ENCODE measurements at regions not wholly inside any gene's neighbourhood (a gene's known extent, or its start where the extent isn't known, plus 50 kb on each side); places are given as distances from the start of the nearest gene placed in this dataset.

DNA sequence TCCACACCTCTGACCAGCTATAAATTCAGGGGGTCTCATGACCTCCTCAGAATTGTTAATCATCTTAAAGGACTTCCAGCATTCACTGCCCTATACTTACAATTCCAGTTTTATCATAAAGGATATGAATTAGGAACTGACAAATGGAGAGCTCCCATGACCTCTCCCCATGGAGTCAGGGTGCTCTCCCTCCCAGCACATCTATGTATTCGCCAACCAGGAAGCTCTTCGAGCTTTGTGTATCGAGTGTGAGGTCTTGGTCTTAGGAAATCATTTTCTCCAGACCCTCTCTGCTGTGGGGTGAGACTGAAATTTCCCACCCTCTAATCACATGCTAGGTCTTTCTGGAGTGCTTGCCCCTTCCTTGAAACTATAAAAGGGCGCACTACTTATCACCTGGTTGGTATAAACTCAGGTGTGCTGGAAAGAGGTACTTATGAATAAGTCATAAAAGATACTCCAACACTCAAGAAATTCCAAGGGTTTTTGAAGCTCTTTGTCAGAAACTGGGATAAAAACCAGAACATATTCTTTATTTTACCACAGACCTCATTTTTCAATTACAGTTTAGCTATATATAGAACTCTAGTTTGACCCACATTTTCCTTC lies 238.4 kb upstream of the OPRM1 start:
- DNase-seq (ENCODE audit: low read depth in 4 of 4, low spot score in 2 of 4): no peak

DNA sequence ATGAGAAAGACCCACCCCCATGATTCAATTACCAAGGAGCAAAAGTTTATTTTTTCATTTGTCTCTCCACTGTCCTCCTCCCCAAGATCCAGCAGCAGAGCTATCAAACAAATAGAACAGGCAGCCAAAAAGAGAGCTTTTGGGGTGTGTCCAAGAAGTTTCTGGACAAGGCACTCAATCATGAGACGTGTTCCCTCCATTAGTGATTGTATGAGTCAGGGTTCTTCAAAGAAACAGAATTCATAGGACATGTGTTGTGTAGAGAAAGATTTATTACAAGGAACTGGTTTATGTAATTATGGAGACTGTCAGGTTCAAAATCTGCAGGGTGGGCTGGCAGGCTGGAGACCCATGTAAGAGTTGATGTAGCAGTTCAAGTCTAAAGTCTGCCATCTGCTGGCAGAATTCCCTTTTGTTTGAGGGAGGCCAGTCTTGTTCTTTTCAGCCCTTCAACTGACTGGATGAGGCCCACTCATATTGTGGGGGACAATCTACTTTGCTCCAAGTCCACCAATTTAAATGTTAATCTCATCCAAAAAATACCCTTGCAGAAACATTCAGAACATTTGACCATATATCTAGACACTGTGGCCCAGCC lies 248.1 kb upstream of the OPRM1 start:
- no peak for DNase-seq (ENCODE audit: low read depth in 4 of 4, low spot score in 2 of 4)

DNA sequence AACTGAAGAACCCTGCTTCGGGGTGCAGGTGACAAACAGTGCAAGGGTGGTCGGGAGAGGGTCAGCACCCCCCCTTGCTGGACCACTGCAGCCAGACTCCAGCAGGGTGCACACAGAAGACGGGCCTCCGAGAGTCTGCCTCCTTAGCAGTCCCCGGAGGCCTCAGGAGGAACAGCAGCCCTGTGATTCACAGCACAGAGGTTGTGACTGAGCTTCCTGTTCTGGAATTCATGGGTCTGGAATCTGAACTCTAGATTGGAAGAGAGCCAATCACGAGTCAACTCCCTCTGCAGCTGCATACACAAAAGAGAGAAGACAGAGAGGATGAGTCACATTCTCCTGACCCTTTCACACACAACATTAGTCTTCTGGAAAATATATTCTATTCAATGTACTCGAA lies 249.0 kb upstream of the OPRM1 start:
- DNase-seq (ENCODE audit: low read depth in 4 of 4, low spot score in 2 of 4): no peak

DNA sequence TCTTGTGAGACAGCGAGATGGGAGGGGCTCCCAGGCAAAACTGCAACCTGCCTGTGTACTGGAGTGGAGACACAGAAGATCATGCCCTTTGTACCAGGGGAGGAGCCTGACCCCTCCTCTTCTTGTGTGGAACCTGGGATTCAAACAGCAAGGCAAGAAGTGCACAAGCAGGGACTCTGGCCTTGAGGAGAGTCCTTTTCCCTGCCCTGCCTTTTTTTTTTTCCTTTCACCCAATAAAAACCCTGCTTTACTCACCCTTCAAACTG lies 251.8 kb upstream of the OPRM1 start:
- DNase-seq (ENCODE audit: low read depth in 4 of 4, low spot score in 2 of 4): no peak

DNA sequence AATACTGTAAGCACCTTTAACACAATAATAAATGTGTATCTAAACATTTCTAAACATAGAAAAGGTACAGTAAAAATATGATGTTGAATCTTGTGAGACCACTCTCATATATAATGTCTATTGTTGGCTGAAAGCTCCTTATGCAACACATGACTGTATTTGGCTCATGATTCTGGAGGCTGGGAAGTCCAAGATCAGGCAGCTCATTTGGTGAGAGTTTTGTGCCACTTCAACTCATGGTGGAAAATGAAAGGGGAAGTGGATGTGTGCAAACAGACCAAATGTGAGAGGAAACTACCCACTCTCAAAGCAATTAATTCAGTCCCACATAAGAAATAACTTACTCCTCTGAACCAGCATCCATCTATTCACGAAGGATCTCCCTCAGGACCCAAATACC lies 257.7 kb upstream of the OPRM1 start:
- DNase-seq (ENCODE audit: low read depth in 4 of 4, low spot score in 2 of 4): no peak

DNA sequence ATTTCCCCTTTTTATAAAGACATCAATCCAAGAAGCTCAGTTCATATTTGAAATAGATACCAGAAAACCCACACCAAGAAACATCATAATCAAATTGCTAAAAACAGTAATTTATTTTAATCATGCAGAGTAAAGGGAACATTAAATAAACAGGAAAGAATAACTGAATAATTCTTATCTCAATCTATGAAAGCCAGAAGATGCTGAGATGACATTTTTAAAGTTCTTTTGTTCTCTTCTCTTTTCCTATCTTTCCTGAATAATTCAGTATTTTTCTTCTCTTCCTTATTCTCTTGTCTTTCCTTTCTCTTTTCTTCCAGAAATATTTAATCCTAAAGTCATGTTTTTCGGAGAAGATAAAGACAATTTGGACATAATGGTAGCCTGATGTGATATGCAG lies 259.0 kb upstream of the OPRM1 start:
- DNase-seq (ENCODE audit: low read depth in 4 of 4, low spot score in 2 of 4): no peak

DNA sequence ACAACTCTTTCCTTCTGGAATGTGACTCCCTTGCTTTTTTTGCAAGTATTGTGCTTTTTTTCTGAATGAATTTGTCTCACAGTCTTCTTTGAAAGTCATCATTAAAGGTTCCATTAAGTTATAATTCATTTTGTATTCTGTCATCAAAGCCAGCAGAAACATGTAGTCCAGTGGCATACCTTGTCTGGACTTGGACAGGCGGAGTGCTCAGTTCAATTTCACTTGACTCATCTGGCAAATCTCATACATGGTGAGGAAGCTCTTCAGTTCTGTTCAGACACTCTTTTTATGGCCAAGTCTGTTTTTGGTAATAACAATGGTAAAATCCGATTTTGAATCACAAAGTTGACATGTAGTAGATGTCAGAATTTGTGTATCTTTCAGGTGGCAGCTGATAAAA lies 260.8 kb upstream of the OPRM1 start:
- no peak for DNase-seq (ENCODE audit: low read depth in 4 of 4, low spot score in 2 of 4)

DNA sequence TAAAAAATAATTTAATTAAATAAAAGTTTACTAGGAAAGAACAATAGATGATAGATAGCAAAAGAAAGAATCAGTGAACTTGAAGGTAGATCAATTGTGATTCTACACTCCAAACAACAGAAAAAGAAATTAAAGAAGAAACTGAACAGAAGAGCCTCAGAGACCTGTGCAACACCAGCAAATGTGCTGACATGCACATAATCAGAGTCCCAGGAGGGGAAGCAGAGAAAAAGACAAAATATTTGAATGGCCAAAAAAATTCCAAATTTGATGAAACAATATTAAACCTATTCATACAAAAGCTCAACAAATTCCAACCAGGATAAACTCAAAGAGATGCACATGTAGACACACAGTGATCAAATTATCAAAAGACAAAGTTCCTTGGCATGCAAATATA lies 267.5 kb upstream of the OPRM1 start:
- DNase-seq (ENCODE audit: low read depth in 4 of 4, low spot score in 2 of 4): no peak

DNA sequence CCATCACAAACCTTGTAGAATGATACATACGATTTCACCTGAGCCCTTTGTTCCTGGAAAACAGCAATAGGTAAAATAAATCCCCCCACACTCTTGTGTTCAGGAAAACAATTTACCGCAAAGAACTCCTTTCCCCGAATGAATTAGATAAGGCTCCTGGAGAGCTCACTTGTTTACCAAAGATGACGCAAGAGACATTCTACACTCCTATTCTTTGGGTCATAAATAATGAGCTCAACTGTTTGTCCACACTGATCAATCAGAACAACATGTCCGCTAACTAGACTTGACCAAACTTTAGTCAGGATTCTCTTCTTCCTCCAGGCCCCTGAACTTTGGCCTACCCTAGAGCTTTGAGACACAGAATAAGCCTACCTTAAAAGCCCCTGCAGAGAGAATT lies 271.9 kb upstream of the OPRM1 start:
- no peak for DNase-seq (ENCODE audit: low read depth in 4 of 4, low spot score in 2 of 4)

DNA sequence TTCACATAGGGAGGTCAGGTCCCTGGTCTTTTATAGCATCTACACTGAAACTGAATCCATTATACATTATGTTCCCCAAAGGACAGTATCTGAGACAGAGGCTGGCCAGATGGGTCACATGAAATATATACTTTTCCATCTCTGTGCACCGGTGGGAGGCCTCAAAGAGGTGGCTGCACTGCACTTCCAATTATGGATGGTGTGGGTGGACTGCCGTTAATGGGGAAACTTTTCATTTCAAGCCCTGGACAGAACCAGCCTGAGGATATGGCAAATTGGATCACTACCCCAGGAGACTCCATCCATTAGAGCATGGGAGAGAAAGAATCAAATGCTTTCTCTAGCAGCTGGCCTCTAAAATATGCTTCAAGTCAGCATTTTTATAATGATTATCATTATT lies 280.5 kb upstream of the OPRM1 start:
- DNase-seq (ENCODE audit: low read depth in 4 of 4, low spot score in 2 of 4): no peak

DNA sequence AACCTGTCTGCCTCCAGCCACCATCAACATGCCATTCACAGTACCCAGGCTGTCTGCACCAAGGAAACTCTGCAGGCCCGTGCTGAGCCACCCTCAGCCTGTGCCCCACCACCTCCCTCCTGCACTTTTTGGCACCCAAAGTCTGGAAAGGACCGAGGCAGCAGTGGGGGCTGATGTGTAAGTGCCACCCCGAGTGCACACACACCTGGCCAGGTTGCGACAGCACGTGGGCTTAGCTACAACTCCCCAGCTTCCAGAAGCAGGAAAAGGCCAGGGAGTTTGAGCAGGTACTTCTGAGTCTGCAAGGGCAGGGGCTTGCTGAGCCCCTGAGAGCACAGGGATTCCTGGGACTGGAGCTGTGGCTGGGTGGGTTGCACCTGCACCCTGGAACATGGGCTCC lies 303.3 kb upstream of the OPRM1 start:
- DNase-seq (ENCODE audit: low read depth in 4 of 4, low spot score in 2 of 4): no peak

DNA sequence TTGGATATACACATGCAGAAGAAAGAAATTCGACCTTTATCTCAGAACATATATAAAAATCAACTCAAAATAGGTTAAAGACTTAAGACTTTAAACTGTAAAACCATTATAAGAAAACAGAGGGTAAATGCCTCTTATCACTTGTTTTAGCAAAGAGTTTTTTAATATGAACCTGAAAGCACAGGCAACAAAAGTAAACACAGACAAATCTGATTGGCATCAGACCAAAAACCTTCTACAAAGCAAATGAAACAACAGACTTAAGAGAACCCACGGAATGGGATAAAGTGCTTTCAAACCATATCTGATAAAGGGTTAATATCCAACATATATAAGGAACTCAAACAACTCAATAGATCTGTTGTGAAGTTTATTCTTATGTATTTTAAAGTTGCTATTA lies 309.9 kb upstream of the OPRM1 start:
- DNase-seq (ENCODE audit: low read depth in 4 of 4, low spot score in 2 of 4): no peak

DNA sequence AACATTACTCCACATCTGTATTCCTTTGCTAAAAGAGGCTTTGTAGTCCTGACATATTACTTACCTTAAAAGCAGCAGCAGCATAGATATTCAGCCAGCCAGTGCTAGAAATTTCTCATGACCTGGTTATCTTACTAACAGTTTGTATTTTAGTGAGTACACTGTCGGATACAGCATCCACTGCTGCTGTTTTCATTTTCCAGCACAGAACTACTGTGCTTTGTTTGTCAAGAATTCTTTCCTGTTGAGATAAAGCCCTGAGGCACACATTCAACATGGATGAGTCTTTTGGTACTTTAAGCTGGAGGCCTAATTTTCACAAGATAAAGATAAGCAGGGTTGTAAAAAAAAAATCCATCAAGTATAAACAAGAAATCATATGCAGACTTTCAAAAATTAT lies 311.2 kb upstream of the OPRM1 start:
- DNase-seq (ENCODE audit: low read depth in 4 of 4, low spot score in 2 of 4): no peak

DNA sequence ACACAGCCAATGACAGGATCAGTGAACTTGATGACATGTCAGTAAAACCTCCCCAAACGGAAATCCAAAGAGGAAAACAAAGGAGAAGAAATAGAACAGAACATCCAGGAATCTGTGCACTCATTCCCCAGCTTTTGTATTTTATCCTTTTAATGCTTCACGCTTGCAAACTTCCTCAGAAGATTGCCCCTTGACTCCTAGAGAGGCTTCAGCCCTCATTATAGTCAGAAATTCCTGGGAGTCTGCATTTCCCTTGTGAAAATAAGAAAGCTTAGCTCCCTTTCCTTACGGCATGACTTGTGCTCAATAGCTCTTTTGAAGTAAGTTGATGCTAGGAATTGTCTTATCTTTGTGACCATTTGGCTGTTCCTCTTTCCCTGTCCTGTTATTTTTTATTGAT lies 313.6 kb upstream of the OPRM1 start:
- DNase-seq (ENCODE audit: low read depth in 4 of 4, low spot score in 2 of 4): no peak

DNA sequence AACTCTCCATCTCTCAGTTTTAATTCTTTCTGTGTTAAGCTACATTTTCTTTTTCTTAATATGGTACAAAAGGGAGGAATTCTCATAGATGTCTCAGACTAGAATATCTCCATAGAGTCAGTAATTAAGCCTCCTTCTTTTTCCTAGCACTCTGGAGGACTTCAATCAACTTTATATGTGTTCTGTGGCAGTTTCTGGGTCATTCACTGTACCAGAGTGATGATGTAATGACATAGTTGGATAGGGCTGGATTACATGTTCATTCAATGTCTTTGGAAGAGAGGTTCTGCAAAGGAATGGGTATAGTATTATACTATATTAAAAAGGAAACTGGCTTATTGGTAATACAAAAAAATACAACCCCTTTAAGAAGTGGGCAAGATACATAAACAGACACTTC lies 318.3 kb upstream of the OPRM1 start:
- no peak for DNase-seq (ENCODE audit: low read depth in 4 of 4, low spot score in 2 of 4)

DNA sequence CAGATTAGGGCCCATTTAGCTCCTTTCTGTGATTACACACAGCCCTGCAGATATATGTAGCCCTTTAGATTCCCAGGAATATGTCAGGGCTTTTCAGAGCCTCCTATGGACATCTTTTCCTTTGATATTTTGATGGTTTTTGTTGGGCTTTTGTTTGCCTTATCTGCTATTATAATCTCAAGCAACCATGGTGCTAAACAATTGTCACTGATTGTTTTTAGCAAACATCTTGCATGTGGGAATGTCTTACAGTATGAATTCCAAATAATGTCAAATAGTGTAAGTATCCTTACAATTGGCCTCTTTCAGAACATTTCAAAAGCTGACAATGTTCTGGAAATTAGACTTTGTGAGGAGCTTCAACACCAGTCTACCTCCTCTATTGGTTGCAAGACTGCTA lies 333.6 kb upstream of the OPRM1 start:
- no peak for DNase-seq (ENCODE audit: low read depth in 4 of 4, low spot score in 2 of 4)

DNA sequence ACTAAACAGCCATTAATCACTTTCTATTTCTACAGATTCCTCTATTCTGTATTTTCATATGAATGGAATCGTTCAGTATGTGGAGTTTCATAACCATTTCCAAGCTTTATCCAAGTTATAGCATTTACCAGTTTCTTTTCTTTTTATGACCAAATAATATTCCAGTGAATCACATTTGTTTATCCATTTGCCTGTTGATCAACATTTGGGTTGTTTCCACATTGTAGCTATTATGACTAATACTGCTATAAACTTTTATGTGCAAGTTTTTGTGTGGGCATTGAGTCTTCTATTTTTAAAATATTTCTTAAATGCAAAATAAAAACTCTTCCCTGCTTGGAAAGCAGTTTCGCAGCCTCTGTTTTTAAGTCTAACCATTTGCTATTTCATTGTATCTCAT lies 336.4 kb upstream of the OPRM1 start:
- DNase-seq (ENCODE audit: low read depth in 4 of 4, low spot score in 2 of 4): no peak

DNA sequence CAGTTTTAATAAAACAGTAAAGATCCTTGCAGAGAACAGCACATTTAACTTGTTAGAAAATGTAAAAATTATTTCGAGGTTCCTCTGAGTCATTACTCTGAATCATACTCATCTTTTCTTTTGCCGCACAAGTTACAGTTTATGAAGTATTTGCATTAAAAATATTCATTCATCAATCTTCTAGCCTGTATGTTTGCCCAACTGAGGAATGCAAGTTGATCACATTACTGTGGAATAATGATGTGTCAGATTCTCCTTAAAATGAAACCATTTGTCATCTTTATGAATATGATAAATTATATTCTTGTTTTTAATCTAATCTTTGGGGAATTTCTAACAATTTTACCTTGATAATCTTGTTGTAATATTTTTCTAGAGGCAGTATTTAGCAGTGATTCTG lies 340.4 kb upstream of the OPRM1 start:
- no peak for DNase-seq (ENCODE audit: low read depth in 4 of 4, low spot score in 2 of 4)

DNA sequence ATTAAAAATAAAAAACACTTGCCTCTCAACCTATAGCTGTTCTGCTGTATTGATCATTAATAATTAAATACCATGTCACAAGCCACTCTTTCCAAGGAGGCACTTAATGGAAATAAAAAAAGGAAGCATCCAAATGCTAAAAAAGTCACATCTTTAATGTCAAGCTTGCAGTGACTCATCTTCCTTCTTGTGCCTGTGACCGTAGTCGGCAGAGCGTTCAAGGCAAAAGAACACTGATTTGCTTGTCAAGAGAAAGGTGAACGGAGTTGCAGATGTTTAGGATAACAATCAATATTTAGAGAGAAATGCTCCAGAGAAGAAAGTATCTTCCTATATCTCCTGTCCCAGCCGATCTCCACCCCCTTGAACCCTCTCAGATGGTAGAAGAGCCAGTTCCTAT lies 341.0 kb upstream of the OPRM1 start:
- DNase-seq (ENCODE audit: low read depth in 4 of 4, low spot score in 2 of 4): no peak

DNA sequence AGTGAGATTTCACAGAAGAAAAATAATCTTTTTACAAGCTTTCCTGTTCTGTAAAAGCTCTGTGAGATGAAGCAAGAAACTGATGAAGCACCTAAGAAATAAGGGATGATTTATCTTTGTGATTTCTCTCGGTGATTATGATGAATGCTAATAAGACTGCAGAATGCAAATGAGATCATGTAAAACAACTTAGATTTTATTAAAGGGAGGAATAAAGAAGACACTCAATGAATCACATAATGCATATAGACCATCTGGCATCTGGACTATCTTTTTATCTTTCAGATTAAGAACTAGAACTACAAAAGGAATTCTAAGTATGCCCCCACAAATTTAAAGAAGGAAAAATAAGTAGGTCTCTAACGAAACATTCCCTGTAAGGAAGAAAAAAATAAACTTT lies 361.5 kb upstream of the OPRM1 start:
- DNase-seq (ENCODE audit: low read depth in 4 of 4, low spot score in 2 of 4): no peak

DNA sequence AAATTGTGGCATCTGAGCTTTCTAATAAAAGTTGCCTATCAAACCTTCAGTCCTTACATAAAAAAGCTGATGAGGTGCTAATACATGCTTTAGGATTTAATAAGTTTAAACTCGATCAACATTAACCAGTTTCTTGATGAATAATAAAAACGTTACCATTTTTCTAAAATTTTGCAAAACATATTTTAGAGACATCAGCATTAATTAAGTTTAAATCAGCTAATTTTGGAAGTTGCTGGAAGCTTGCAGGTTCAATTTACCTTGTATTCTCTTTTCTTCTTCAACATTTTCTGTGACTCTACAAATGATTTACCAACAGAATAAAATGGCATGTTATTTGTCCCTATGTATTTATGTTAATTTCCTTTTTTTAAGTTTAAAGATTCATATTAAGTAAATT lies 365.3 kb upstream of the OPRM1 start:
- DNase-seq (ENCODE audit: low read depth in 4 of 4, low spot score in 2 of 4): no peak

DNA sequence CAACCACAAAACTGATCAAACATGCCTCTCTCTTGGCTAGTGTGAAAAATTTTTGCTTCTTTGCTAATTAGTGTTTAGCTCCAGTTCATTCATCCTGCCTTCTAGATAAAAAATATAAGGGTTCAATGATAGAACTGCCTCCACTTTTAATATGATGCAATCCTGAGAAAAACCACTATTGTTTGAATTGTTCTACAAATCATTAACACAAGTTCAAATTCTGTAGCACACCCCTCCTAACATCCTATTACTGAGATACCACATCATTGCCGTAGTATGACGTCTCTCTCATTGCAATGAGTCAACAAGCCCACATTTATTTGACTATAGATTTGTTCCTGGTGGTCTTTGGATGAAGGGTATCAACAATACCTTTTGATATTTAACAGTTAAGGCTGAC lies 365.8 kb upstream of the OPRM1 start:
- no peak for DNase-seq (ENCODE audit: low read depth in 4 of 4, low spot score in 2 of 4)

DNA sequence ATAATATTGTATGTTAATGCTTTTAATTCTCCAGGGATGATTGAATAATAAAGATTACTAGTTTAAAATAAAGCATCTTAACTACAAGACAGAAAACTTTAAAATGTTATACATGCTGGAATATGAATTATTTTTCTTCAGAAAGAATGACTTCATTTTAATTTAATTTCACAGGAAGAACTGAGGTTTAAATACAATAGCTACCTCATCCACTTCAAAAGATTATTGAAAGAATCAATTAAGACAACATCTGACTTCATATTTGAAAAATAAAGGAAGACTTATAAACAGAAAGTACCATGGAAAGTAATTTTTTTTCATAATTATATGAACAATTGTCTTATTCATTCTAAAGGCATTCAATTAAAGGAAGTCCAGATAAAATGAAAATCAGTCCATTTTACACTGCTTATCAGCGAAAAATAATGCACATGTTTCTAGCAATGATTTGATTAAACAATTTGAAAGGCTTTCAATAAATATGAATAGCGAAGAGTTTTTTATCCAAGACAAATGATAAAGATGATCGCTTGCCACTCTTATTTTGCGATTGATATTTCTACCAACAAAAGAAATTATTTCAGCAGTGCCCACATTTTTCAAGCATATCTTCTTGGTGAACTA lies 368.5 kb upstream of the OPRM1 start:
- DNase-seq (ENCODE audit: low read depth in 4 of 4, low spot score in 2 of 4): no peak
